Progenitor cell of endocrine pancreas (in vitro differentiated cells): ENCODE measurements at regions not wholly inside any gene's neighbourhood (a gene's known extent, or its start where the extent isn't known, plus 50 kb on each side); places are given as distances from the start of the nearest gene placed in this dataset.

Source experiments
- DNase-seq: peaks from one replicate; pipeline ENCODE4 v3.0.0; 2021; ENCODE audit warnings: low spot score; ENCODE audit not compliant: unreplicated experiment
- H3K27ac Mint-ChIP-seq: 2 replicates; pipeline ENCODE4 v1.8.0; 2021; ENCODE audit warnings: mild to moderate bottlenecking, moderate library complexity, mixed read lengths
- H3K27me3 Mint-ChIP-seq: 2 replicates; pipeline ENCODE4 v1.8.0; 2021; ENCODE audit warnings: mixed read lengths
- H3K36me3 Mint-ChIP-seq: 2 replicates; pipeline ENCODE4 v1.8.0; 2022; ENCODE audit warnings: mixed read lengths; ENCODE audit not compliant: insufficient read depth
- H3K4me1 Mint-ChIP-seq: 2 replicates; pipeline ENCODE4 v1.8.0; 2021; ENCODE audit warnings: low read depth, mixed read lengths
- H3K4me3 Mint-ChIP-seq: 2 replicates; pipeline ENCODE4 v1.8.0; 2021; ENCODE audit warnings: low read depth, mild to moderate bottlenecking, moderate library complexity, mixed read lengths
- H3K9me3 Mint-ChIP-seq: 2 replicates; pipeline ENCODE4 v1.8.0; 2021; ENCODE audit warnings: low read depth, mixed read lengths
- TF ChIP-seq, protein P1 (sequence below): fragments of 200-600 bp; sonication (generic); IDR thresholded peaks from one replicate; pipeline ENCODE4 v1.5.0; 2021; ENCODE audit warnings: antibody characterized with exemption, mild to moderate bottlenecking; ENCODE audit not compliant: unreplicated experiment

- Mint-ChIP-seq H3K36me3 (no peaks in the 10 kb centered on the region), H3K4me1 (peaks cover 29% of the 10 kb centered on the region), H3K9me3 (no peaks in the 10 kb centered on the region), H3K4me3 (no peak overlapping the region), H3K27ac (peak overlapping the region; percentile 73), H3K27me3 (peaks cover 7% of the 10 kb centered on the region)
- no peak for DNase-seq
- TF ChIP-seq, protein P1, sequence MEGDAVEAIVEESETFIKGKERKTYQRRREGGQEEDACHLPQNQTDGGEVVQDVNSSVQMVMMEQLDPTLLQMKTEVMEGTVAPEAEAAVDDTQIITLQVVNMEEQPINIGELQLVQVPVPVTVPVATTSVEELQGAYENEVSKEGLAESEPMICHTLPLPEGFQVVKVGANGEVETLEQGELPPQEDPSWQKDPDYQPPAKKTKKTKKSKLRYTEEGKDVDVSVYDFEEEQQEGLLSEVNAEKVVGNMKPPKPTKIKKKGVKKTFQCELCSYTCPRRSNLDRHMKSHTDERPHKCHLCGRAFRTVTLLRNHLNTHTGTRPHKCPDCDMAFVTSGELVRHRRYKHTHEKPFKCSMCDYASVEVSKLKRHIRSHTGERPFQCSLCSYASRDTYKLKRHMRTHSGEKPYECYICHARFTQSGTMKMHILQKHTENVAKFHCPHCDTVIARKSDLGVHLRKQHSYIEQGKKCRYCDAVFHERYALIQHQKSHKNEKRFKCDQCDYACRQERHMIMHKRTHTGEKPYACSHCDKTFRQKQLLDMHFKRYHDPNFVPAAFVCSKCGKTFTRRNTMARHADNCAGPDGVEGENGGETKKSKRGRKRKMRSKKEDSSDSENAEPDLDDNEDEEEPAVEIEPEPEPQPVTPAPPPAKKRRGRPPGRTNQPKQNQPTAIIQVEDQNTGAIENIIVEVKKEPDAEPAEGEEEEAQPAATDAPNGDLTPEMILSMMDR, result no peak
Observed at GRCh38 chr1:234543442-234544086, 64.6 kb upstream of the TARBP1 start.

DNA sequence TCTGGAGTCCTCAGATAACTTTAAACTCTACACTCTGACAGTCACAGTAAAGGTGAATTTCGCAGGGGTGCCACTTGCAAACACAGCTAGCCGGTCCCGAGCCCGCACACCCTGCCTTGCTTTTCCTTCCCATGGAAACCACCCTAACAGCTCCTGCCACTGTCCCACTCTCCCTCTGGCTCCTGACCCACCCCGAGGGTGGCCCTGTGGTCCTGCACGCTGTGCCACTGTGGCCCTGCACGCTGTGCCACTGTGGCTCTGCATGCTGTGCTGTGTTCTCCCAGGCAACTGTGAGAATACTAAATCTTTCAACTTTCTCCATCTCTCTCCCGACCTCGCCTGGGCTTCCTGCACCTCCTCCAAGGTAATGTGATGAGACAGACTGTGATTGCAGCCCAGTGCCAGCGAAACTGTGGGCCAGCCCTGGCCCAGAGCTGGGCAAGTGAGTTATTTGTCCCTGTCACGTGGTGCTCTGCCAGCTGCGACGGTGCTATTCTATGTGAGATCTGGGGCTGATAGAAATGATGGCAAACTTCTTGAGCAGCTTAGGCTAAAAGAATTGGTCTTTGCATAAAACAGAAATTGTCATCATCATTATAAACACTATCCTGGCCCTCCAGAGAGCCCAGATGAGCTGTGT lies 63.4 kb upstream of the TARBP1 start:
- no peak for DNase-seq
- no peaks in the 10 kb centered on the region for H3K9me3 Mint-ChIP-seq
- no peaks in the 10 kb centered on the region for H3K36me3 Mint-ChIP-seq
- TF ChIP-seq, protein P1, result no peak
- H3K4me1 Mint-ChIP-seq, result peaks cover 39% of the 10 kb centered on the region
- peaks cover 7% of the 10 kb centered on the region for H3K27me3 Mint-ChIP-seq
- H3K27ac Mint-ChIP-seq, result no peak overlapping the region
- H3K4me3 Mint-ChIP-seq, result no peak overlapping the region

DNA sequence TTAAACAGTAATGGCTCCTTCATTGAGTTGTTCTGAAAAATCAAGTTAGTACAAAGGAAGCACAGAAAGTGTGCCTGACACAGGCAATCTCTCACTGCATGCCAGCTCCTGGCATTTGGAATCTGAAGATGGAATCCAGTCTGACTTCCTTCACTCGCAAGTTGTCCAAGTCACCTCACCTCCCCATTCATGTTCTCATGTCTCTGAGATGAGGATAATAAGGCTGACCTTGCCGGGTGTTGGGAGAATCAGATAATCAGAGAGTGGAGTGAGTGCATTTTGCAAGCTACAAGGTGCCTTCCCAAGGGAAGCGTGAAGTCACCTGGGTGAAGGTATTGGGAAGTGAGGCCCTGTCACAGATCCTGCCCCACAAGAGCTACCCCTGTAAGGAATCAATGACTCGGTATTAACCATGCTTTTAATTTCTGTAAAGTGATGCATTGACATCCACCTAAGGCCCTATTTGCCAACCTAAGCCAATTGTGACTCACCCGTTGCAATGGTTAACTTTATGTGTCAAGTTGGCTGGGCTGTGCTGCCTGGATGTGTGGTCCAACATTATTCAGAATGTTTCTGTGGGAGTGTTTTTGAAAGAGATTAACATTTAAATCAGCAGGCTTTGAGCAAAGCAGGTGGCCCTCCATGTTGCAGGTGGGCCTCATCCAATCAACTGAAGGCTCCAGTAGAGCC lies 62.5 kb upstream of the TARBP1 start:
- TF ChIP-seq, protein P1, result no peak
- peaks cover 7% of the 10 kb centered on the region for H3K27me3 Mint-ChIP-seq
- H3K4me1 Mint-ChIP-seq, result peaks cover 41% of the 10 kb centered on the region
- no peak for DNase-seq
- H3K36me3 Mint-ChIP-seq, result no peaks in the 10 kb centered on the region
- H3K4me3 Mint-ChIP-seq, result no peak overlapping the region
- no peaks in the 10 kb centered on the region for H3K9me3 Mint-ChIP-seq
- H3K27ac Mint-ChIP-seq, result peak overlapping the region; percentile 29

DNA sequence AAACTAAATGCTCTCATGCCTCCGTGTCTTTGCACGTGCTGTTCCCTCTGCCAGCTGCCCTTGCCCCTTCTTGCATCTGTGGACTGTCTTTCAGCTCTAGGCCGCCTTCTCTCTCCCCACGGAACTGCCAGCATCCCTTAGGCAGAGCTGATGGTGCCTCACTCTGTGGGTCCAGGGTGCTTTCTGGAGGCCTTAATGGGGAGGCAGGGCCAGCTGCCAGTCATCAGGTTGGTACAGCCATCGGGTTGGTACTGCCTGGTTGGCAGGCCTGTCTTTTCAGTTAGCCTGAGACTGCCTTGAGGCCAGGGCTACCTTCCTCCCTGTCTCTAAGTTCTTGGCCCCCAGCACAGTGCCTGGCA lies 61.4 kb upstream of the TARBP1 start:
- Mint-ChIP-seq H3K36me3 (no peaks in the 10 kb centered on the region), H3K4me3 (no peak overlapping the region), H3K27me3 (peaks cover 7% of the 10 kb centered on the region), H3K9me3 (no peaks in the 10 kb centered on the region), H3K4me1 (peaks cover 35% of the 10 kb centered on the region), H3K27ac (no peak overlapping the region)
- no peak for DNase-seq
- TF ChIP-seq, protein P1, result no peak

DNA sequence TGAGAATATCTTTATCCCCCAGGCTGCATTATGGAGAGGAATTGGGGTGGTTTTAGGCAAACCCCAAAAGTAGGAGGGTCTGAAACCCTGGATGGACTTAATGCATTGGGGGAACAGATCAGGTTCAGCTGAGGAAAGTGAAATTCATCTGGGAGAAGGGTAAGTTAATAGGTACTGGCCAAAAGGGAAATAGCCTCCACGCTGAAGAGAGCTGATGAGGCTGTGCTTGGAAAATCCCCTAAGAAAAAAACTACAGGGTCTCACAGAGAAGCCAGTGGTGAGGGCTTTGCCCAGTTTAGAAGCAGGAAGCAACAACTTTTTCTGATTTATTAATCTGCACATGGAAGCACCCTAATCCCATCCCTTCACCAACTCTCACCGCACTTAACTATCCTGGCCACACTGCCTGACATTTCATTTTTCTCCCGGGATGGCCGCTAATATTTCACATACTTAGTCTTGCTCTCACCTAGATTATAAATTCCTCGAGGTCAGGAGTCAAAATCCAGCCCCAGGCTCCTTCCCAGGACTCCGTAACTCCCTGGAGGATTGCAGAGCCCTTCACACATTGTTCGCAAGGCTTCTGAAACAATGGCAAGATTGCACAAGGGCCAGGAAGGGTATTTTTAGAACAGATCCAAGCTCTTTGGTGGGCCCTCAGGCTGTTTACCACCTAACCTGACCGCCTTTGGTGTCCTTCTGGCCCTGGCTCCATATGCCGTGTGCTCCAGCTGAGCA lies 60.9 kb upstream of the TARBP1 start:
- TF ChIP-seq, protein P1, result no peak
- Mint-ChIP-seq H3K27ac (no peak overlapping the region), H3K4me3 (no peak overlapping the region), H3K36me3 (no peaks in the 10 kb centered on the region), H3K4me1 (peaks cover 31% of the 10 kb centered on the region), H3K9me3 (no peaks in the 10 kb centered on the region), H3K27me3 (peaks cover 7% of the 10 kb centered on the region)
- DNase-seq, result no peak
